Thoracic aorta (tissue), 2 donors: ENCODE measurements at regions not wholly inside any gene's neighbourhood (a gene's known extent, or its start where the extent isn't known, plus 50 kb on each side); places are given as distances from the start of the nearest gene placed in this dataset.

Source experiments
- ATAC-seq: fragments of 150-250 bp; one replicate; pipeline ENCODE4 v1.8.0; 2017; ENCODE audit warnings: low read depth; ENCODE audit not compliant: insufficient number of reproducible peaks, low FRiP score
- DNase-seq: peaks from one replicate; pipeline ENCODE4 v3.0.0-alpha.2; 2020; ENCODE audit warnings: low spot score
- H3K27ac ChIP-seq, 2 donors: fragments of 200-600 bp; sonication (generic); 1 replicate in 1 of 2; 2 replicates in 1 of 2; pipeline ENCODE4 v1.5.1; 2016; ENCODE audit warnings: mild to moderate bottlenecking in 2 of 2, moderate library complexity in 2 of 2
- H3K27me3 ChIP-seq: fragments of 200-600 bp; sonication (generic); replicated peaks from 2 replicates; pipeline ENCODE4 v1.6.0; 2016; ENCODE audit warnings: mild to moderate bottlenecking; ENCODE audit not compliant: insufficient read depth
- H3K36me3 ChIP-seq: fragments of 200-600 bp; sonication (generic); one replicate; pipeline ENCODE4 v1.5.1; 2016
- H3K4me1 ChIP-seq, 2 donors: fragments of 200-600 bp; sonication (generic); 1 replicate in 1 of 2; 2 replicates in 1 of 2; pipeline versions ENCODE4 v1.5.1 to v1.6.0; 2016; ENCODE audit warnings: low read depth in 2 of 2, mild to moderate bottlenecking in 1 of 2; ENCODE audit not compliant: control insufficient read depth in 1 of 2
- H3K4me3 ChIP-seq: fragments of 200-600 bp; sonication (generic); 2 replicates; pipeline ENCODE4 v1.5.1; 2016; ENCODE audit warnings: mild to moderate bottlenecking
- H3K9me3 ChIP-seq: fragments of 200-600 bp; sonication (generic); 2 replicates; pipeline ENCODE4 v1.5.1; 2016
- TF ChIP-seq, protein P1 (sequence below): fragments of 200-600 bp; sonication (generic); IDR thresholded peaks from one replicate; pipeline ENCODE4 v1.5.1; 2019; ENCODE audit warnings: antibody characterized with exemption

GRCh38 chr4:125527681-125528080, 212.9 kb downstream of the FAT4 start:
- H3K27me3 ChIP-seq = no peaks in the 10 kb centered on the region
- no peak overlapping the region for H3K27ac ChIP-seq
- H3K4me3 ChIP-seq = no peak overlapping the region
- H3K4me1 ChIP-seq = no peaks in the 10 kb centered on the region
- H3K36me3 ChIP-seq = no peaks in the 10 kb centered on the region
- TF ChIP-seq, protein P1, sequence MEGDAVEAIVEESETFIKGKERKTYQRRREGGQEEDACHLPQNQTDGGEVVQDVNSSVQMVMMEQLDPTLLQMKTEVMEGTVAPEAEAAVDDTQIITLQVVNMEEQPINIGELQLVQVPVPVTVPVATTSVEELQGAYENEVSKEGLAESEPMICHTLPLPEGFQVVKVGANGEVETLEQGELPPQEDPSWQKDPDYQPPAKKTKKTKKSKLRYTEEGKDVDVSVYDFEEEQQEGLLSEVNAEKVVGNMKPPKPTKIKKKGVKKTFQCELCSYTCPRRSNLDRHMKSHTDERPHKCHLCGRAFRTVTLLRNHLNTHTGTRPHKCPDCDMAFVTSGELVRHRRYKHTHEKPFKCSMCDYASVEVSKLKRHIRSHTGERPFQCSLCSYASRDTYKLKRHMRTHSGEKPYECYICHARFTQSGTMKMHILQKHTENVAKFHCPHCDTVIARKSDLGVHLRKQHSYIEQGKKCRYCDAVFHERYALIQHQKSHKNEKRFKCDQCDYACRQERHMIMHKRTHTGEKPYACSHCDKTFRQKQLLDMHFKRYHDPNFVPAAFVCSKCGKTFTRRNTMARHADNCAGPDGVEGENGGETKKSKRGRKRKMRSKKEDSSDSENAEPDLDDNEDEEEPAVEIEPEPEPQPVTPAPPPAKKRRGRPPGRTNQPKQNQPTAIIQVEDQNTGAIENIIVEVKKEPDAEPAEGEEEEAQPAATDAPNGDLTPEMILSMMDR = no peak
- ATAC-seq (no peak), DNase-seq (no peak)
- no peaks in the 10 kb centered on the region for H3K9me3 ChIP-seq

DNA sequence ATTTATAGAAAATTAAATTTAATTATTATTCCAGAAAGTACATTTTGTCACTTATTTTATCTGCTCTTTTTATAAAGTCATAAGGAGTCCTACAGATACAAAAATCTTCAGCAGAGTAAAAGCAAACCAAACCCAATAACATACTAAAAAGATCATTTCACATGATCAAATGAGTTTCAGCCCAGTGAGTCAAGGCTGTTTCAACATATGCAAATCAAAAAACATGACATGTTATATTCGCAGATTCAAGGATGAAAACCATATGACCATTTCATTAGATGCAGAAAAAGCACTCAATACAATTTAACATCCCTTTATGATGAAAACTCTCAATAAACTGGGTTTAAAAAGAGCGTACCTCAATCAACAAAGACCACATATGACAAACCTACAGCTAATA, 214.3 kb downstream of the FAT4 start:
- DNase-seq (no peak), ATAC-seq (no peak)
- no peaks in the 10 kb centered on the region for H3K4me1 ChIP-seq
- no peak overlapping the region for H3K4me3 ChIP-seq
- H3K9me3 ChIP-seq = no peaks in the 10 kb centered on the region
- no peaks in the 10 kb centered on the region for H3K36me3 ChIP-seq
- no peak overlapping the region for H3K27ac ChIP-seq
- H3K27me3 ChIP-seq = no peaks in the 10 kb centered on the region
- TF ChIP-seq, protein P1 = no peak

DNA sequence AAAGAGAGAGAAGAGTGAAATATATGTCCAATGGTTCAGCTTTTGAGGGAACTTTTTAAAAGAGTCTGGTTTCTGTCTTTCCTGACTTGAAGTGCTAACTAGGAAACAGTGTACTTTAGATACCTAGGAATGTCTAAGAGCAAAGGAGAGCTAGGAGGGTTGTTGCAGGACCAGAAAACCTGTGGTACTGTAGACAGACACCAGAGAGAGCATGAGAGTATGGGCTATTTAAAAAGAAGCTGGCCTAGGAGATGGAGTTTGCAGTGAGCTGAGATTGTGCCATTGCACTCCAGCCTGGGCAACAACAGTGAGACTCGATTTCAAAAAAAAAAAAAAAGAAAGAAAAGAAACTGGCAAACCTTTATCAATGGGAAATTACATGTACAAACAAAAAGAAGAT, 223.9 kb downstream of the FAT4 start:
- TF ChIP-seq, protein P1 = no peak
- ATAC-seq (no peak), DNase-seq (no peak)
- no peaks in the 10 kb centered on the region for H3K4me1 ChIP-seq
- H3K9me3 ChIP-seq = peaks cover 7% of the 10 kb centered on the region
- no peak overlapping the region for H3K4me3 ChIP-seq
- H3K27me3 ChIP-seq = no peaks in the 10 kb centered on the region
- no peaks in the 10 kb centered on the region for H3K36me3 ChIP-seq
- no peak overlapping the region for H3K27ac ChIP-seq

GRCh38 chr4:125539691-125540090, 224.9 kb downstream of the FAT4 start:
- Histone ChIP-seq H3K36me3 (no peaks in the 10 kb centered on the region), H3K4me1 (no peaks in the 10 kb centered on the region), H3K9me3 (peaks cover 7% of the 10 kb centered on the region), H3K27ac (no peak overlapping the region), H3K27me3 (no peaks in the 10 kb centered on the region), H3K4me3 (no peak overlapping the region)
- no peak for ATAC-seq
- no peak for DNase-seq
- TF ChIP-seq, protein P1 = no peak

- H3K27ac ChIP-seq = no peak overlapping the region
- ATAC-seq = no peak
- H3K36me3 ChIP-seq = no peaks in the 10 kb centered on the region
- TF ChIP-seq, protein P1 = no peak
- no peaks in the 10 kb centered on the region for H3K4me1 ChIP-seq
- H3K9me3 ChIP-seq = peaks cover 7% of the 10 kb centered on the region
- DNase-seq = no peak
- no peak overlapping the region for H3K4me3 ChIP-seq
- H3K27me3 ChIP-seq = no peaks in the 10 kb centered on the region
These were observed 227.2 kb downstream of the FAT4 start for GRCh38 chr4:125541836-125542385.
